ENCODE measurements at regions not wholly inside any gene's neighbourhood (a gene's known extent, or its start where the extent isn't known, plus 50 kb on each side); places are given as distances from the start of the nearest gene placed in this dataset.
"Not testable (repeated sequence)": the region's sequence is repeated elsewhere in the genome, so short reads cannot be mapped to it uniquely, and the experiment has no call there.

DNA sequence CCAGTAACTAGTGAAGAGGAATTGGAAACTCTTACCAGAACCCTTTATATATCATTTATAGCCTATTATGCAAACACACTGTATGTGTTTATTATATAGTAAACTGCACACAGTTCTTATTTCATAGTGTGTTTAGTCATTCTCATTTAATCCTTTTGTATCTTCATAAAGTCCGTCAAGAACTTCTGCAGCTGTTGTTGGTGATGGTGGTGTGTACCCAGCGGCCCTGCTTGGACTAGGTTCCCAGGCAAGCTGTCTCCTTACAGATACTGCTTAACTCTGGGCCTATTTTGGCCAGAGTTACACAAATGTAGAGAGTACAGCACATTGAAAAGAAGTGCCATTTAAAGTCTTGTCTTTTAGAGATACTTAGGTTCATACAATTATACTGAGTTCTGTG lies 231.9 kb downstream of the NDUFS4 start:
- TF ChIP-seq, protein P1, sequence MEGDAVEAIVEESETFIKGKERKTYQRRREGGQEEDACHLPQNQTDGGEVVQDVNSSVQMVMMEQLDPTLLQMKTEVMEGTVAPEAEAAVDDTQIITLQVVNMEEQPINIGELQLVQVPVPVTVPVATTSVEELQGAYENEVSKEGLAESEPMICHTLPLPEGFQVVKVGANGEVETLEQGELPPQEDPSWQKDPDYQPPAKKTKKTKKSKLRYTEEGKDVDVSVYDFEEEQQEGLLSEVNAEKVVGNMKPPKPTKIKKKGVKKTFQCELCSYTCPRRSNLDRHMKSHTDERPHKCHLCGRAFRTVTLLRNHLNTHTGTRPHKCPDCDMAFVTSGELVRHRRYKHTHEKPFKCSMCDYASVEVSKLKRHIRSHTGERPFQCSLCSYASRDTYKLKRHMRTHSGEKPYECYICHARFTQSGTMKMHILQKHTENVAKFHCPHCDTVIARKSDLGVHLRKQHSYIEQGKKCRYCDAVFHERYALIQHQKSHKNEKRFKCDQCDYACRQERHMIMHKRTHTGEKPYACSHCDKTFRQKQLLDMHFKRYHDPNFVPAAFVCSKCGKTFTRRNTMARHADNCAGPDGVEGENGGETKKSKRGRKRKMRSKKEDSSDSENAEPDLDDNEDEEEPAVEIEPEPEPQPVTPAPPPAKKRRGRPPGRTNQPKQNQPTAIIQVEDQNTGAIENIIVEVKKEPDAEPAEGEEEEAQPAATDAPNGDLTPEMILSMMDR (IDR thresholded peaks at IDR 0.05; ENCODE audit: extremely low read depth, insufficient read depth, missing control alignments): no peak
- in situ Hi-C loops (cut with MboI; ENCODE audit: low pct_unique_long_range_greater_than_20kb, low sequenced_read_pairs, unreplicated experiment): no loop called here
- DNase-seq (ENCODE audit: low spot score): no peak

DNA sequence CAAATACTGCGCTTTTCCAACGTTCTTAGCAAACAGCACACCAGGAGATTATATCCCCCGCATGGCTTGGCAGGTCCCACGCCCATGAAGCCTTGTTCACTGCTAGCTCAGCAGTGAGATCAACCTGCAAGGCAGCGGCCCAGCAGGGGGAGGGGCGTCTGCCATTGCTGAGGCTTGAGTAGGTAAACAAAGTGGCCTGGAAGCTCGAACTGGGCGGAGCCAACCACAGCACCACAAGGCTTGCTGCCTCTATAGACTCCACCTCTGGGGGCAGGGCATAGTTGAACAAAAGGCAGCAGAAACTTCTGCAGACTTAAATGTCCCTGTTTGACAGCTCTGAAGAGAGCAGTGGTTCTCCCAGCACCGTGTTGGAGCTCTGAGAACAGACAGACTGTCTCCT lies 239.2 kb downstream of the NDUFS4 start:
- in situ Hi-C loops (cut with MboI; ENCODE audit: low pct_unique_long_range_greater_than_20kb, low sequenced_read_pairs, unreplicated experiment); DNase-seq (ENCODE audit: low spot score): not testable (repeated sequence)

DNA sequence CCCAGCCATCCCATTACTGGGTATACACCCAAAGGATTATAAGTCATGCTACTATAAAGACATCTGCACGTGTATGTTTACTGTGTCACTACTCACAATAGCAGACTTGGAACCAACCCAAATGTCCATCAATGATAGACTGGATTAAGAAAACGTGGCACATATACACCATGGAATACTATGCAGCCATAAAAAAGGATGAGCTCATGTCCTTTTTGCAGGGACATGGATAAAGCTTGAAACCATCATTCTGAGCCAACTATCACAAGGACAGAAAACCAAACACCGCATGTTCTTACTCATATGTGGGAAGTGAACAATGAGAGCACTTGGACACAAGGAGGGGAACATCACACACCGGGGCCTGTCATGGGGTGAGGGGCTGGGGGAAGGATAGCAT lies 248.0 kb downstream of the NDUFS4 start:
- in situ Hi-C loops (cut with MboI; ENCODE audit: low pct_unique_long_range_greater_than_20kb, low sequenced_read_pairs, unreplicated experiment); DNase-seq (ENCODE audit: low spot score): not testable (repeated sequence)

DNA sequence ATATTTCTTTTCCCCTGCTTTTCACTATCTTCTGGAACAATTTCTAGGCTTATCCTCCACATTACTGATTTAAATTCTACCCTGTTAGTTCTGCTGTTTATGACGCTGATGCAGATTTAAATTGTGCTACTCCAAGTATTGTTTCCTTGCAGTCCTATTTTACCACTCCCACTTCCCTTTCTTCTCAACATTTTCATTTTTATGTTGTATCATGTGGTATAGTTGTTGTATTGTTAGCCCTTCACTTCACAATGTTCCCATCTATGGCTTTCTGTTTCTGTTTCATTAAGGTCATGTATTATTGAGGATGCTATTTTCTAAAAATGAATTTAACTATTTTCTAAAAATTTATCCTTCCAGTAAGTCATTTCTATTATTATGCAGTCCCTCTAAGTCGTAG lies 254.4 kb downstream of the NDUFS4 start:
- DNase-seq (ENCODE audit: low spot score): no peak
- in situ Hi-C loops (cut with MboI; ENCODE audit: low pct_unique_long_range_greater_than_20kb, low sequenced_read_pairs, unreplicated experiment): no loop called here
- TF ChIP-seq, protein P1 (IDR thresholded peaks at IDR 0.05; ENCODE audit: extremely low read depth, insufficient read depth, missing control alignments): no peak

DNA sequence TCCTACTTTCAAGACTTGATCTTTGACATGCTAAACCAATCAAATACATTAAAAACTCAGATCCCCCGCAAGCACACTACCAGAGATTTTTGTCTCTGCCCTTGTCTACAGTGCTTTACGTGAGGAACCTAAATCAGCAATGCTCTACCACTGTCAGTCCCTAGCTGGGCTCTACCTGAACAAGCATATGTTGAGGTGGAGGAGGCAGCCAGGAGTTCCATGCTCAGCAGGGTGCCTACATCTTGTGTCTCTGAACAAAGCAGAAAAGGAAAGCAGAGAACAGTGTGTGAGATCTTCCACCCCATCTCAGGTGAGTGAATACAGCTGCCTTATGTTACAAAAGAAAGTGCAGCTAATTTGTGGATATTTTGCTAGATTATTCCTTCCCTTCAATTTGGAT lies 255.0 kb downstream of the NDUFS4 start:
- in situ Hi-C loops (cut with MboI; ENCODE audit: low pct_unique_long_range_greater_than_20kb, low sequenced_read_pairs, unreplicated experiment): no loop called here
- TF ChIP-seq, protein P1 (IDR thresholded peaks at IDR 0.05; ENCODE audit: extremely low read depth, insufficient read depth, missing control alignments): no peak

DNA sequence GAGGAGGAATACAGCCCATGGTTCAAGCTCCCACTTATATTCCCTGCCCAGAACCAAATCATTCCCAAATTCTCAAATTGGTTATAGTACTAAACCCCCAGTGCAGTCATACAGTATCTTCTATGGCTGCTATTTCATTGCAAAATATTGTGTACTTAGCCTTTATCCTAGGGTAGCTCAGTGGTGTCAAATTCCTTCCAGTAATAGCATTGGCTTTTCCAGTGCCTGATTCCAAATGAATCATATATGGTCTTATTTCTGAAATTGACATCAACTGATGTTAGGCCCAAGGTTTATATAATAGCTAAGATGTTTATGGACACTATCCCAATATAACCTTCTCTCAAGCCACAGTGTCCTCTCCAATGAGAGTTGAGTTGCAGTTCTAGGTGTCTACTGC lies 256.7 kb downstream of the NDUFS4 start:
- TF ChIP-seq, protein P1 (IDR thresholded peaks at IDR 0.05; ENCODE audit: extremely low read depth, insufficient read depth, missing control alignments): no peak
- in situ Hi-C loops (cut with MboI; ENCODE audit: low pct_unique_long_range_greater_than_20kb, low sequenced_read_pairs, unreplicated experiment): no loop called here
- no peak for DNase-seq (ENCODE audit: low spot score)

More for the DNA sequence above, 255.0 kb downstream of the NDUFS4 start:
- no peak for DNase-seq (ENCODE audit: low spot score)

DNA sequence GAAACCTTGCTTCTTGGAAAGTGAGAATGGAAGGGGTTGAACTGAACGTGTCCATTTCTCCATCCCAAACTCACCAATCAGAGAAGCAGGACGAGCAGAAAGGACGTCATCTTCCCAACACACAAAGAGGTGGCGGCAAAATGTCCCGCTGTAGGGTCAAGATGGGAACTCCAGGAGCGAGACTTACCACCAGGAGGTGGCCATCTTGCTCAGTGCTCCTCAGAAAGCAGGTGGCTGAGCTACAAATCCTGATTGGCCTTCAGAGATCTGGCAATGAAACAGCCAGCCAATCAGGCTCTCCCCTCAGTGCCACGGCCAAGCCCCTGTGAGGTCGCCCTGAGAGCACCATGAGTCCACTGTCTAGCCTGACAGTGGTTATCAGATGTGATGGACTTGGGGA lies 259.0 kb downstream of the NDUFS4 start:
- TF ChIP-seq, protein P1 (IDR thresholded peaks at IDR 0.05; ENCODE audit: extremely low read depth, insufficient read depth, missing control alignments): no peak
- DNase-seq (ENCODE audit: low spot score): no peak
- in situ Hi-C loops (cut with MboI; ENCODE audit: low pct_unique_long_range_greater_than_20kb, low sequenced_read_pairs, unreplicated experiment): no loop called here

DNA sequence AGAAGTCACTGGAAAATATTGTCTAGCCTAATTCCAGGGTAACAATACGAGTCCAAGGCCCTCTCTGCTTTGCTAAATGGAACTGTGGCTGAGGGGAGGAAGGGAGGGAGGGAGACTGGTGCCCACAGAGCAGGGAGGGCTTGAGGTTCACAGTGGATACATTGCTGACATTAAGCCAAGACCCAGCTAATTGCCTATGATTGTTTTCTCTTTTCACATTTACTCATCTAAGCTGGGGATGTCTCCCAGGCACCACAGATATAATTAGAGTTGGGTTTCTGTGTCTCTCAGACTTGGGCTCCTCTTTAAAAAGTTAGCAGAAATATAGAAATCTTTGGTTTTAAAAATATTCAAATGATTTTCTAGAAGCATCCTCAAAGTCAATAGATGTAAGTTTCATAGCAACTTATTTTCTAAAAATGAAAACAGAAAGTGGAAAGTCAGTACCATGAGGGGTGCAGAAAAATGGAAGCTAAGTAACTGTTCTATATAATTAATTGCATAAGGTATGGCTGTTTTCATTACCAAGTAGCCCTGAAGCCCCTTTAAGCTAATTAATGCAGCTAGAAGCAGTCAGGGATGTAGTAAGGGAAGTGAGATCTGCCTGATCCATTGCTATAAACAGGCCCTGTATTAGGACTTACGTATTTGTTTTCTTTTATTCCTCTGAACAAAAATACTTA lies 259.8 kb downstream of the NDUFS4 start:
- DNase-seq (ENCODE audit: low spot score): peak; percentile 19
- TF ChIP-seq, protein P1 (IDR thresholded peaks at IDR 0.05; ENCODE audit: extremely low read depth, insufficient read depth, missing control alignments): no peak
- in situ Hi-C loops (cut with MboI; ENCODE audit: low pct_unique_long_range_greater_than_20kb, low sequenced_read_pairs, unreplicated experiment): no loop called here
